Natural killer cell (primary cell): ENCODE measurements at regions not wholly inside any gene's neighbourhood (a gene's known extent, or its start where the extent isn't known, plus 50 kb on each side); places are given as distances from the start of the nearest gene placed in this dataset.

Experiments used
- ATAC-seq, 3 donors: fragments of 150-1000 bp in 2 of 3; fragments of 200-7000 bp in 1 of 3; cut with Tn5 transposase; 1 replicate in 1 of 3; 2 replicates in 2 of 3; pipeline ENCODE4 v1.10.0; 2021; ENCODE audit warnings: mild to moderate bottlenecking in 2 of 3, moderate library complexity in 2 of 3
- DNase-seq, 2 donors: peaks; one replicate each; pipeline versions ENCODE4 v3.0.0 to v3.0.0-alpha.2; 2013 to 2021; ENCODE audit warnings: mixed read lengths in 1 of 2
- H3K27ac ChIP-seq: one replicate; pipeline ENCODE4 v1.5.1; 2013; ENCODE audit warnings: mild to moderate bottlenecking, low read length
- H3K27me3 ChIP-seq: one replicate; pipeline ENCODE4 v1.6.1; 2013; ENCODE audit warnings: low read length; ENCODE audit not compliant: control insufficient read depth, insufficient read depth
- H3K36me3 ChIP-seq: one replicate; pipeline ENCODE4 v1.6.1; 2013; ENCODE audit warnings: low read length; ENCODE audit not compliant: control insufficient read depth, insufficient read depth
- H3K4me1 ChIP-seq: one replicate; pipeline ENCODE4 v1.6.1; 2013; ENCODE audit warnings: low read length; ENCODE audit not compliant: control insufficient read depth, insufficient read depth
- H3K4me3 ChIP-seq: one replicate; pipeline ENCODE4 v1.5.1; 2013; ENCODE audit warnings: low read length
- H3K9me3 ChIP-seq: one replicate; pipeline ENCODE4 v1.6.1; 2013; ENCODE audit warnings: low read length; ENCODE audit not compliant: control insufficient read depth, insufficient read depth
- H3K27ac Mint-ChIP-seq, 2 donors: one replicate each; pipeline ENCODE4 v1.8.0; 2022; ENCODE audit warnings: mild to moderate bottlenecking in 2 of 2, mixed read lengths in 2 of 2, moderate library complexity in 1 of 2
- H3K27me3 Mint-ChIP-seq, 2 donors: one replicate each; pipeline ENCODE4 v1.8.0; 2022; ENCODE audit warnings: low read depth in 2 of 2, mixed read lengths in 2 of 2
- H3K36me3 Mint-ChIP-seq: one replicate; pipeline ENCODE4 v1.8.0; 2022; ENCODE audit warnings: mixed read lengths
- H3K4me1 Mint-ChIP-seq, 2 donors: one replicate each; pipeline ENCODE4 v1.8.0; 2022; ENCODE audit warnings: mixed read lengths in 2 of 2
- H3K4me3 Mint-ChIP-seq: one replicate; pipeline ENCODE4 v1.8.0; 2022; ENCODE audit warnings: mild to moderate bottlenecking, moderate library complexity, mixed read lengths
- H3K9me3 Mint-ChIP-seq, 2 donors: one replicate each; pipeline ENCODE4 v1.8.0; 2022; ENCODE audit warnings: mixed read lengths in 2 of 2
- CTCF ChIP-seq: fragments of 200-600 bp; IDR thresholded peaks from one replicate; pipeline ENCODE4 v1.8.0; 2022; ENCODE audit warnings: antibody characterized with exemption
- WGBS: methylation state at CpG from one replicate; pipeline ENCODE4 v1.1.7; 2013; ENCODE audit warnings: missing lambda C conversion rate; ENCODE audit not compliant: insufficient coverage; 5-methylcytosine and 5-hydroxymethylcytosine counted together
- intact Hi-C: fragments of 100-400 bp; cut with micrococcal nuclease; formaldehyde crosslinking; loops from one replicate; pipeline ENCODE4 v1.14.2; 2022

- H3K27me3 ChIP-seq = no peaks in the 10 kb centered on the region
- WGBS = 75% methylated on average over 3 of the region's 3 CpGs
- TF ChIP-seq CTCF = no peak
Observed at GRCh38 chr16:77669057-77669456, 53.3 kb upstream of the NUDT7 start.

More at GRCh38 chr16:77669057-77669456, 53.3 kb upstream of the NUDT7 start:
- DNase-seq (no peak), ATAC-seq (no peak)
- intact Hi-C loops = no loop called here
- Histone ChIP-seq H3K27ac (no peak overlapping the region), H3K9me3 (no peaks in the 10 kb centered on the region), H3K4me1 (no peaks in the 10 kb centered on the region), H3K36me3 (no peaks in the 10 kb centered on the region), H3K4me3 (no peak overlapping the region)
- H3K27ac Mint-ChIP-seq = no peak overlapping the region
- peaks cover 5 to 11% of the 10 kb centered on the region in 2 donors for H3K27me3 Mint-ChIP-seq
- H3K4me1 Mint-ChIP-seq = no peaks in the 10 kb centered on the region
- no peaks in the 10 kb centered on the region for H3K36me3 Mint-ChIP-seq
- H3K9me3 Mint-ChIP-seq = no peaks in the 10 kb centered on the region
- no peak overlapping the region for H3K4me3 Mint-ChIP-seq
